ENCODE measurements at regions not wholly inside any gene's neighbourhood (a gene's known extent, or its start where the extent isn't known, plus 50 kb on each side); places are given as distances from the start of the nearest gene placed in this dataset.

- TF ChIP-seq CTCF (IDR thresholded peaks at IDR 0.05; ENCODE audit: unreplicated experiment) = no peak
- Mint-ChIP-seq H3K36me3 (ENCODE audit: insufficient read depth, unreplicated experiment) (no peaks in the 10 kb centered on the region), H3K9me3 (ENCODE audit: unreplicated experiment) (no peaks in the 10 kb centered on the region), H3K4me3 (ENCODE audit: unreplicated experiment) (no peak overlapping the region), H3K27me3 (ENCODE audit: insufficient read depth, unreplicated experiment) (no peaks in the 10 kb centered on the region), H3K27ac (ENCODE audit: low read depth, unreplicated experiment) (no peak overlapping the region), H3K4me1 (ENCODE audit: insufficient read depth, unreplicated experiment) (no peaks in the 10 kb centered on the region)
- CTCF ChIA-PET = no interaction called here
- intact Hi-C loops (cut with micrococcal nuclease) = no loop called here
- no TSS peak for BruUV-seq (replicated peaks)
- no peak for DNase-seq (ENCODE audit: unreplicated experiment)
- POLR2A ChIA-PET = interaction anchor here (0.7 kb wide), 1 partner anchor 26 kb away, joined by 3 read pairs; no protein-coding TSS in a partner anchor
These were observed 1834.5 kb downstream of the EFNA5 start for GRCh38 chr5:105836268-105836667.

DNA sequence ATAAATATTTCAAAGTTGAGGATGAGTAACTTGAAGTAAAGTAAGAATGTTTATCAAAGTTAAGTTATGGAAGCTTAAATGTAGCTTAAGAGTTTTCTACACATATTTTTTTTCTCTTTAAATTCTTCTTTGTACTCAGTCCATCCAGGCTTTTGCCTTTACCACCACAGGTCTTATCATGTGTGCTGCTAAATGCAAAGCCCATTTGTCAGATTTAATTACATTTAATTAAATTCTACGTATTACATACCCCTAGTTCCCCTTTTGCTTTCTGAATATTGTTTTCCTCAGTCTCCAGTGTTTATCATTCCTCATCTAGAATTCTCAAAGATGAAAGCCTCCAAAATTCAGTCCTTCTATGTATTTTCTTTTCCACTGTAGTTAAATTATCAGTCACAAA, 1841.9 kb downstream of the EFNA5 start:
- no peak overlapping the region for H3K4me3 Mint-ChIP-seq (ENCODE audit: unreplicated experiment)
- TF ChIP-seq CTCF (IDR thresholded peaks at IDR 0.05; ENCODE audit: unreplicated experiment) = no peak
- no TSS peak for BruUV-seq (replicated peaks)
- POLR2A ChIA-PET = no interaction called here
- H3K36me3 Mint-ChIP-seq (ENCODE audit: insufficient read depth, unreplicated experiment) = no peaks in the 10 kb centered on the region
- H3K4me1 Mint-ChIP-seq (ENCODE audit: insufficient read depth, unreplicated experiment) = no peaks in the 10 kb centered on the region
- CTCF ChIA-PET = no interaction called here
- H3K27ac Mint-ChIP-seq (ENCODE audit: low read depth, unreplicated experiment) = no peak overlapping the region
- H3K27me3 Mint-ChIP-seq (ENCODE audit: insufficient read depth, unreplicated experiment) = no peaks in the 10 kb centered on the region
- no peak for DNase-seq (ENCODE audit: unreplicated experiment)
- H3K9me3 Mint-ChIP-seq (ENCODE audit: unreplicated experiment) = no peaks in the 10 kb centered on the region
- intact Hi-C loops (cut with micrococcal nuclease) = no loop called here

DNA sequence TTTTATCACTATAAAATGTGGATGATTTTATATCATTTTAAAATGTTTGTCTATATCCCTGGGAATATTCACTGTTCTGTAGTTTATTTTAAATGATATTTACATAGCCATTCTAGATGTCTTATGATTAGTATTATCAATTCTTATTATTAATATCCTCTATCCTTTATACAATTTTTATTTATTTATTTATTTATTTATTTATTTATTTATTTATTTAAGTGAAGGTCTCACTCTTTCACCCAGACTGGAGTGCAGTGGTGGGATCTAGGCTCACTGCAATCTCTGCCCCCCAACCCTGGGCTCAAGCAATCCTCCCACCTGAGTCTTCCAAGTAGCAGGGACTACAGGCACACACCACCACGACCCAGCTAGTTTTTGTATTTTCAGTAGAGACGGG, 1848.9 kb downstream of the EFNA5 start:
- no TSS peak for BruUV-seq (replicated peaks)
- intact Hi-C loops (cut with micrococcal nuclease) = no loop called here
- Mint-ChIP-seq H3K4me3 (ENCODE audit: unreplicated experiment) (no peak overlapping the region), H3K9me3 (ENCODE audit: unreplicated experiment) (no peaks in the 10 kb centered on the region), H3K27me3 (ENCODE audit: insufficient read depth, unreplicated experiment) (no peaks in the 10 kb centered on the region), H3K36me3 (ENCODE audit: insufficient read depth, unreplicated experiment) (no peaks in the 10 kb centered on the region), H3K4me1 (ENCODE audit: insufficient read depth, unreplicated experiment) (no peaks in the 10 kb centered on the region), H3K27ac (ENCODE audit: low read depth, unreplicated experiment) (no peak overlapping the region)
- no peak for TF ChIP-seq CTCF (IDR thresholded peaks at IDR 0.05; ENCODE audit: unreplicated experiment)
- ChIA-PET CTCF (no interaction called here), POLR2A (no interaction called here)
- no peak for DNase-seq (ENCODE audit: unreplicated experiment)

- H3K27me3 Mint-ChIP-seq (ENCODE audit: insufficient read depth, unreplicated experiment) = no peaks in the 10 kb centered on the region
- intact Hi-C loops (cut with micrococcal nuclease) = no loop called here
- no peaks in the 10 kb centered on the region for H3K36me3 Mint-ChIP-seq (ENCODE audit: insufficient read depth, unreplicated experiment)
- no TSS peak for BruUV-seq (replicated peaks)
- ChIA-PET POLR2A (no interaction called here), CTCF (no interaction called here)
- H3K4me3 Mint-ChIP-seq (ENCODE audit: unreplicated experiment) = no peak overlapping the region
- no peaks in the 10 kb centered on the region for H3K9me3 Mint-ChIP-seq (ENCODE audit: unreplicated experiment)
- no peak overlapping the region for H3K27ac Mint-ChIP-seq (ENCODE audit: low read depth, unreplicated experiment)
- no peaks in the 10 kb centered on the region for H3K4me1 Mint-ChIP-seq (ENCODE audit: insufficient read depth, unreplicated experiment)
- no peak for TF ChIP-seq CTCF (IDR thresholded peaks at IDR 0.05; ENCODE audit: unreplicated experiment)
- no peak for DNase-seq (ENCODE audit: unreplicated experiment)
These were observed 1852.8 kb downstream of the EFNA5 start for GRCh38 chr5:105817914-105818313.

Measured in MCF 10A (cell line).